GM18511 (cell line): ENCODE measurements at regions not wholly inside any gene's neighbourhood (a gene's known extent, or its start where the extent isn't known, plus 50 kb on each side); places are given as distances from the start of the nearest gene placed in this dataset.
A peak's percentile ranks its signal among the peaks of the same experiment; 100 is the strongest.

ENCODE experiments used
- ATAC-seq: cut with Tn5 transposase; IDR thresholded peaks from one replicate; pipeline ENCODE4 v1.9.1; 2021; ENCODE audit warnings: mild to moderate bottlenecking, moderate library complexity; ENCODE audit not compliant: unreplicated experiment

GRCh38 chr1:38581396-38581795 is 278.2 kb downstream of the RRAGC start:
- no peak for ATAC-seq

DNA sequence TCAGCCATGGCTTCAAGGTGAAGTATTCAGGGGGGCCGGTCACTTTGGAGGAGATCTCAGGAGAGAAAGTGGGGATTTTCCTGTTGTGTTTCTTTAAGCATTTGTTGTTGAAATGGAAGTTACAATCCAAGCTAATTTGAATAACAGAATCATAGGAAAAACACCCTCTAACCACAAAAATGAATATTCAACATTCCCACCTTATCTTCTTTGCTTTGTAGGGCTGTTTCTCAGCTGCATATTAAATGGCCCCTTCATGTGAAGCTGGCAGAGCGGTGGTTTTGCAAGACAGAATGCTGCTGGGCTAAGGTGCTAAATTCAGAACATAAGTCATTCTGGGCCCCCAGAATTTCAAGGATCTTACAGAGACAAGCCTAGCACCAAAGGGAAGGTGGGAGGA is 279.0 kb downstream of the RRAGC start:
- no peak for ATAC-seq

- no peak for ATAC-seq
Observed at GRCh38 chr1:38579056-38579455, 280.5 kb downstream of the RRAGC start.

GRCh38 chr1:38578271-38578951 is 281.2 kb downstream of the RRAGC start:
- no peak for ATAC-seq

GRCh38 chr1:38577937-38578270 is 281.7 kb downstream of the RRAGC start:
- no peak for ATAC-seq

DNA sequence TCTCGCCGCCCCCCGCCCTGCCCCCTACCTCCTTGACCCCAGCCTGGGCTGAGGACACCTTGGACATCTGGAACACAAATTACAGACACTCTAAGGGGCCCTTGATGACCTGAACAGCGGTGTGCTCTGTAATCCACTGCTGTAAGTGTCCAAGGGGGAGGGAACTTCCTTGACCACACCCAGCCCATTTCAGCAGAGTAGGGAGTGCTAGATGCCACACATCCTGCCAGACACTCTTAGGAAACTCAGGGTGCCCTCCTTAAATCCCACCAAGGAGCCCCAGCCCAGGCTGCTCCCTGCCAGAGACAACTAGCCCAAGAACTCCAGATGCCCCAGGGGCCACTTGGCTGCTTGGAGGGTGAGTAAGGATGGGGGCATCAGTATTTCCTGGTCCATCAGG is 282.2 kb downstream of the RRAGC start:
- ATAC-seq, result no peak

DNA sequence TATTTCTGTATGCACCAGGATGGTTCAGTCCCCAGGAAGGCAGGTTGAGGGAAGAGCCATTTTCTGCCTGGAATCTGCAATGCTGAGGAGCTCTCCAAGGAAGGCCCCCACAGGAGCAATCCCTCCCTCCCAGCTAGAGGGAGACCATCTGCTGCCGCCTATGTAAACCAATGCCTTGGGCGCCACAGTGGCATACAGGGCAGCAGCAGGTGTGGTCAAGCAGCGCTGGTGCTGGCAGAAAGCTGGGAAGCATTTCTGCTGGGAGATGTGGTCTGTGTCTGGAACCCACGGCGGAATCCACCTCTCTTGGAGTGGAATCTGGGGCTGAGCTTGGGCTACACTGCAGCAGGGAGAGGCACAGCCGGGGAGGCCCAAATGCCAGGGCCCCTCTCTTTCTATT is 283.3 kb downstream of the RRAGC start:
- ATAC-seq, result no peak

GRCh38 chr1:38571726-38572125 is 287.8 kb downstream of the RRAGC start:
- no peak for ATAC-seq

GRCh38 chr1:38570657-38570975 is 289.0 kb downstream of the RRAGC start:
- no peak for ATAC-seq

- ATAC-seq, result no peak
Observed at GRCh38 chr1:38569932-38570656, 289.5 kb downstream of the RRAGC start.

DNA sequence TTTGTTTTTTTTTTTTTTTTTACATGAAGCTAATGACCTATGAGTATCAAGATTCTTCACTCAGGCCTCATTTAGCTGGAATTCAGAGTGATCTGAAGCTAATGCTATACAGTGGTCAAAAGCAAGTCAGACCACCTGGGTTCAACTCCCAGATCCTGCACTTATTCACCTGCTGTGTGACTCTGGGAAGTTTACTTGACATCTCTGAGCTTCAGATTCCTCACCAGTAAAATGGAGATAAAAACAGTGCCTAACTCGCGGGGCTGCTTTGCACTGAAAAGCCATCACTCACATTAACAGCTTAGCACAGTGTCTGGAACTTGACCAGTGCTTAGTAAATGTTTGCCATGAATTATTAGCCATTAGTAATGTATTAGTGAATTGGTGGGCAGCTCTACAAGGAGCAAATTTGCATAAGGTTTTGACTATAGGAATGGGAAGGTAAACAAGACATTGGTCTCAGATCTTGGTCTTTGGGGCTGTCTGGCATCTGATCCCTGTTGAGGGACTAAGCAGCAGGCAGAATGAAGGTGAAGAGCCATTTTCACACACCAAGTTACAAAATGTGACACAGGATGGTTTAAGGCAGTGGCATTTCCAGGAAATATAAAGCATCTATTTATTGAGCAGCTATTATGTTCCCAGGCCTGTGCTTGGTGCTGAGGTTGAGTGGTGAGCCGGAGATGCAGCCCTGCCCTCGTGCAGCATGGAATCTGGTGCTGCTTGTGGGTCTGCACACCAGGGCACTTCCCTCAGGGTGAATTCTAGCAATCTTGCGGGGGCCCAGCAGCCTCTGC is 291.3 kb downstream of the RRAGC start:
- no peak for ATAC-seq

DNA sequence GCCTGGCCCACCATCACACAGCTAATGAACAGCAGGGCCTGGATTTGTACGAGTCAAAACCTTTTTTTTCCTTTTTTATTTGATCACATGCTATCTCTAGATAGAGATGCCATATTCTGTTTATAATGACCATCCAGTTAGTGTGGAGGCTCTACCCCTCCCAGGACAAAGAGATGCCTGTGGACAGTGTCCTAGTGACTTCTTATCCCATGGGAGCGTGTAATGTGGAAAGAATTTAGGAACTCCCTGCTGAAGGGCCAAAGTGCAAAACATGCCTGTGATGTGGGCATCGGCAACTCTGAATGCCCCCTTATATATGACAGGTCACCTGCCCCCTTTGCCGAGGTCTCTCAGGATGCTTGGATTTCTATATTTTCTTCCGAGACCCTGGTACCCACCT is 292.2 kb downstream of the RRAGC start:
- no peak for ATAC-seq

DNA sequence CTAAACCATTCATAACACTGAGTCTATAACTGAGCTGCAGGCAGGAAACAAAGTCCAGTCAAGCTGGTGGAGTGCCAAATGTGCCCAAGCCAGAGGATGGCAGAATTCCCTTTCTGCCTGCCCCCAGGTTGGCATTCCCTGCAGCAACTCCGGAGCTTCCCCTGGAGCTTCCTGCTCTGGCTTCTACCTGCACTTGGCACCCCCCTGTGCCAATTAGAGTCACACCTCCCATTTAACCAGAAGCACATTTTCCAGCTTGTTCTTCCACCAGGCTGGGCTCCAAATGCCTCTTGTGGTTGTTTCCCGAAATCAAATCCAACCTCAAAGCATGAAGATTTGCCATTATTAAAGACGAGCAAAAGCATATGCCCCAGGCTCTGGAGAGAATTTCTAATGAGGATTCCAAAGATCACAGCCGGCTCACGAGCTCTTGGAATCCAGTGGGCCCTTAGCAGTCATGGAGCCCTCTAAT is 294.5 kb downstream of the RRAGC start:
- ATAC-seq, result no peak

DNA sequence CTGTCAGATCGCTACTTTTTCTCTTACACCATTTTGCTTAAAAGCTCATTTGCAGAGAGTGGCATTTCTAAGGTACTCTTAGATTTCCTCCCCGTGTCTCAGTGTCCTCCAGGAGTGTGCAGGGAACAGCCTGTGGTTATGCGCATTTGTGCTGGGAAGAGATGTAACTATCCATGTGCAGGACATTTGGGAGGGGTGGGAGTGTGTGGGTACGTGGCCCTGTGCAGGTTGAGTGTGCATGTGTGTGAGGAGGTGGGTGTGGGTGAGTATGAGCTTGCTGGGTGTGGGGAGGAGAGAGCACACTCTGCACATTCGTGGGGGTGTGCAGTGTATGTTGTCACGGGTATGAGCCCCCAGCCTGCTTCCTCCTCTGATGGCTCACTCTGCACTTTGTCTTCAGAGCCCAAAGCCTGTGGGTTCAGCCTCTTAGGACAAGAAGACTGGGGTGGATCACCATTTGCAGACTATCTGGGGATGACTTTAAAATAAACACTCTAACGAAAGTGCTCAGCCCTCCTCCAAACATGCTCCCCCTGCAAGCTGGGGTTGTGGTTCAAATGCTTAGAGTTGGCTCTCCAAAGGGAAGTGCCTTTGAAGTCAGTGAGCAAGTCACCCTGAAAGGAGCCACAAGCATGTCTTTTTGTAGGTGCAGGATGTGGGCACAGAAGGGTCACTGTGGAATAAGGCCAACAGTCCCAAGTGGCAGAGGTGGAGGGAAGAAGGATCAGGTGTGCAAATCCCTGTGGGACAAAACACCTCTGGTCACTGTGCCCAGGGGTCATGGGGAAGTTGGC is 295.4 kb downstream of the RRAGC start:
- ATAC-seq, result no peak

GRCh38 chr1:38561725-38562124 is 297.8 kb downstream of the RRAGC start:
- ATAC-seq, result no peak

- no peak for ATAC-seq
Observed at GRCh38 chr1:38561110-38561509, 298.5 kb downstream of the RRAGC start.

DNA sequence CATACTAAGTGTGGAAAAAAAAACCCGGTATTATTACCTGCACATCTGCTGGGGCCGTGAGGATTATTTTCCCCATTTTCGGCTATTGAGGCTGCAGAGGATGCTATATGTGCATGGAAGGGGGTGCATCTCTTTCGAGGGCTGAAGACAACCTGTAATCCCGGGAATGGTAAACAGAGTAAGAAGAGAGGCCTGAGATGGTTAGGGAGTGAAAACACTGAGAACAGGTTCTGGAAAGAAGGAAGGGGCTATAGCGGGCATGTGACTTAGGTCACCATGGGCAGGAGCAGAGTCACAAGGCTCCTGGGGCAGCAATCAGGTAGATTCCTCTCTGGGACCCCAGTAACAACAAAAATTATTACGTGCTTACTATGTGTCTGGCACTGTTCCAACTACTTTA is 299.1 kb downstream of the RRAGC start:
- no peak for ATAC-seq

DNA sequence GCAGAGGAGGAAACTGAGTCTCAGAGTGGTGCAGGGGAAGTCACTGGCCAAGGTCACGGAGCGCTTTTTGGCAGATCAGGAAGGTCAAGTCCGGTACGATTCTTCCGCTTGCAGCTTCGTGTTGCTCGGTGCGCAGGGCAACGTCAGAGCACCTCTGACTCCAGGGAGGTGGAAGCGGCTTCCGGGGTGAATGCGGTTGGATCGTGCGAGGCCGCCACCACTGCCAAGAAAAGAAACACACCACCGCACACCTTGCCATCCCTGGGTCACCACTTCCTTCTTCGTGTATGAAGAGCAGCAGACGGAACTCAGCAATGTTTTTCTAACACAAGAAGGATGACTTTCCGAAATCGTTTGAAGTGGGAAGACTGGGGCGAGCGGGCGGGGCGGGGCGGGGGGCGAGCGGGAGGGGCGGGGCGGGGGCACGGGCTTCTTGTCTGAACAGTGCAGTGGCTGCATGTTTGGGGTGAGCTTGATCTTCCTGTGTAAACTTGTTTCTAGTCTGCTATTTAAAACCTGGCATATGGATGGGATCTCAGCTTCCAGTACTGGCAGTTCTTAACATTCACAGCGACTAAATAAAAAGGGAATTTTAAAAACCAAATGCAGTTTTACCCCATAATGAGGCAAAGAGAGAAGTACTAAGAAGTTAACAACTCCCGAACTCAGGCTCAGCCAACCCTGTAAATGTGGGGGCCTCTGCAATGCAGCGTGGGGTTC is 300.0 kb downstream of the RRAGC start:
- peak; percentile 75 for ATAC-seq

DNA sequence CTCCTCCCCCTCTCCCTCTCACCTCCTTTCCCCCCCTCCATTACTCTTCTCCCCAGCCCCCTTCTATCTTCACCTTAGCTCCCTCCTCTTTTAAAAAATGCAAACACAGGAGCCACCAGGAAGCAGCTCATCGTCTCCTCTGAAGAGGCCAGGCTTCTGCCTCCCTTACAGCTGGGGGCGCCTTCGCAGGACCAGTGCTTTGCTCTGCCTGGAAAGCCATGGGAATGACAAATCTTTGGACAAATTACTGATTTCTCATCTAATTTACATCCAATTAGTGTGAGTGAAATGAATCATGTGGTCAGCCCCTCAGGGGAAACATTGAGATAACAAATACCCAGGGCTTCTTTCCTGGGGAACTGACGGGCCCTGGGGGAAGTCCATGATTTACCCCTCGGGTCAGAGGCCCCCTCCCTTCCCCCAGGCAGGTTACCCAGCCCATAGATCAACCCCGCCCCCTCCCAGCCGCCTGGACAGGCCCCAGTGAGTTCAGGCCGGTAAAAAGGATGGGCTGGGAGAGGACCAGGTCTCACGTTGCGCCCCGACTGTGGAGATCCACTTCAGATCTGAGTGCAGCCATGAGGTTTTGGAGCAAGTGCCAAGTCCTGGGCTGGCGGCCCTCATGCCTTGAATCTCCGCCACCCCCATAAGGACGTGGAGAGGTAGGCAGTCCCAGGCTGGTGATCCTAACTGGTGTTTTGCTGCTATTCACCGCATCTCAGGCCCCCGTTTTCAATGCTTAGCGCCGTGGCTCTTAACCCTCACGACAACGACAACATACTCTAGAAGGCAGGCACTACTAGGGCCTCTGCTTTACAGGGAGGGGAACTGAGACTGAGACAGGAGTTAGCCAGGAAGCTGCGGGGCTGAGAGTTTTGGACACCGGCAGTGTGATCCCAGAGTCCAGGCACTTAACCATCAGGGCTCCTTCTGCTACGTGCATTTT is 300.8 kb downstream of the RRAGC start:
- ATAC-seq, result peak; percentile 45
